ENCODE measurements at regions not wholly inside any gene's neighbourhood (a gene's known extent, or its start where the extent isn't known, plus 50 kb on each side); places are given as distances from the start of the nearest gene placed in this dataset.
A peak's percentile ranks its signal among the peaks of the same experiment; 100 is the strongest.

DNA sequence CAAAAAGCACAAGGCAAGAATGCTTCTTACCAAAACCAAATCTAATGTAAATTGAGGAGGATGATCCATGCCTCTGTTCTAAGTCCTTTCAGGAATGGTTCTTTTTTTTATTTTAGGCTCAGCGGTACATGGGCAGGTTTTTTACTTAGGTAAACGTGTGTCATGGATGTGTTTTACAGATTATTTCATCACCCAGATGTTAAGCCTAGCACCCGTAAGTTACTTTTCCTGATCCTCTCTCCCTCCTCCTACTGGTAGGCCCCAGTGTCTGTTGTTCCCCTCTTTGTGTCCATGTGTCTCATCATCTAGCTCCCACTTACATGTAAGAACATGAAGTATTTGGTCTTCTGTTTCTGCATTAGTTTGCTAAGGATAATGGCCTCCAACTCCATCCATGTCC lies 289.2 kb upstream of the THBS1 start:
- no peak for DNase-seq
- intact Hi-C loops (cut with DNase I) = no loop called here
- no peak for ATAC-seq (ENCODE audit: poor library complexity)

DNA sequence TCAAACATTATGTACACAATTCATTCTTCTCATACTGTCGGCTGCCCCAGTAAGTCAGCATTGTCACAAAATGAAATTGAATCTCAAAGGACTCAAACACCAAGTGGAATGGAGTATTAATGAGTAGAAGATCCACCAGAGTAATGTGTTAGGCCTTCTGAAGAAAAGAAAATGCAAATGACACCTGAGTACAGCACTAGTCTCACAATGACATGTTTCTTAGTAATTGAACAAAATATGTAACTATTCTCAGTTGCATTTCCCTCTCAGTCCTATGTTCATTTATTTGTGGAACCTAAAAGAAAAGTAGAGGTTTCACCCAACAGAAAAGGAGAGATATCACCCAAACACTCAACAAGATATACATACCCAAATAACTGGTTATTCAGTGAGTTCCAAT lies 283.9 kb upstream of the THBS1 start:
- no peak for DNase-seq
- ATAC-seq (ENCODE audit: poor library complexity) = no peak
- intact Hi-C loops (cut with DNase I) = no loop called here

DNA sequence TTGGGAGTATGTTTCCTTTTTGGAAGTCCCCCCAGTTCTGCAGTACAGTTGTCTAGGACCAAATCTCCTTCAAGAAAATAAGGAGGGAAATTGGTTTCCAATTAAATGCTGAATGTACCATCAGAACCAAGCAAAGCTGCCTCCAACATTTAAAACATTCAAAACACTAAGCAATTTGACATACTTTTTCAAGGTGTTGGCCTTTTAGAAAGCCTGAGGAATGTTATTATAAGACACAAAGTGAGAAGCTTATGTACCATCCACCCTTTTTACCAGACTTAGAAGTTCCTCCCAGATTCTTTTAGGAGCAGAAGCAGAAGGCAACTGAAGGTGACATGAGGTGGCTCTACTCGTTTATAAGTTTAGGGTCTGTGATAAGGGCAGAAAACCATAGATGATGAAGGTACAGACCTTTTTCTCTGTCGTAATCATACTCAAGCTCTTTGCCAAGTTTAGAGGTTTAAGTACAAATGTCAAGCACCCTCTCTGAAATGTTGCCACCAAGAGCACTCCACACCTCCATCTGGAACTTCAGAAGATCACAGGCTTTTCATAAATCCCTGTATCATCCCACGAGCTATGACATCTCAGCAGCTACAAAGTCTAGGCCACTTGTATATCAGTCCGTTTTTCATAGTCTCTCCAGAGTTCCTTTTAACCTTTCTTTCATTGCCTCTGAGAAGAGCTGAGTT lies 282.5 kb upstream of the THBS1 start:
- ATAC-seq (ENCODE audit: poor library complexity) (no peak), DNase-seq (no peak)
- intact Hi-C loops (cut with DNase I) = no loop called here

DNA sequence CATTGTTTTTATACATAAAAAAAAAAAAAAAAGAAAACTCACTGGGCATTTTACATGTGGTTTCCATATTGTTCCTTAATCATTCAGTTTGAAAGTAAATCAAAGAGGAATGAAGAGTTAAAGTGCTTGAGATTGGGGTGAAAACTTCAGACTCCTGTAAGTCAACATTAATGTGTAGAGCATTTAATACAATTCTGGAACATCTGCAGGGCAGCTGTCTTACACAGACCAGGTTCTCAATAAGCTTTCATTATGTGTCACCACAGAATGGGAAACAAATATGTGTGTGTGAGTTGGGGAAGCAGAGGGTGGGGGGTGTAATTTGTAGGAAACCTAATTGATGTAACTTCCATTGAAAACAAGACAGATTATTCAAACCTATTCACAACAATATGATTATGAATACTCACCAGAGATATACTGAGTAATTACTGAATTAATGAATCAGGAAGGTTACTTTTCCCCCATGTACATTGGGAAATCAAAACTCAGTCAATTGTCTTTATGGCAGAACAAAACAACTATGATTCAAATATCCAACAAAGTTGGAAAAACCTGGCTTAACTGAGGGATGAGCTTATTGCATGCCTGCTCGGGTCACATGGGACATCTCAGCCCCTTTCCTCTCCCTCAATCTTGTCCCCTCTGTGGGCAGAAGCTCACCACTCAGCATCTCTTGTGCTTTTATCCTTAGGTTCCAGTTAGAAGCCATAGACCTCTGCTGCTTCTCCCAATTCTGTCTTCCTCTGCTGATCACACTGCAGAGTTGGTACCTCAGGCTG lies 281.2 kb upstream of the THBS1 start:
- intact Hi-C loops (cut with DNase I) = no loop called here
- no peak for DNase-seq
- no peak for ATAC-seq (ENCODE audit: poor library complexity)

DNA sequence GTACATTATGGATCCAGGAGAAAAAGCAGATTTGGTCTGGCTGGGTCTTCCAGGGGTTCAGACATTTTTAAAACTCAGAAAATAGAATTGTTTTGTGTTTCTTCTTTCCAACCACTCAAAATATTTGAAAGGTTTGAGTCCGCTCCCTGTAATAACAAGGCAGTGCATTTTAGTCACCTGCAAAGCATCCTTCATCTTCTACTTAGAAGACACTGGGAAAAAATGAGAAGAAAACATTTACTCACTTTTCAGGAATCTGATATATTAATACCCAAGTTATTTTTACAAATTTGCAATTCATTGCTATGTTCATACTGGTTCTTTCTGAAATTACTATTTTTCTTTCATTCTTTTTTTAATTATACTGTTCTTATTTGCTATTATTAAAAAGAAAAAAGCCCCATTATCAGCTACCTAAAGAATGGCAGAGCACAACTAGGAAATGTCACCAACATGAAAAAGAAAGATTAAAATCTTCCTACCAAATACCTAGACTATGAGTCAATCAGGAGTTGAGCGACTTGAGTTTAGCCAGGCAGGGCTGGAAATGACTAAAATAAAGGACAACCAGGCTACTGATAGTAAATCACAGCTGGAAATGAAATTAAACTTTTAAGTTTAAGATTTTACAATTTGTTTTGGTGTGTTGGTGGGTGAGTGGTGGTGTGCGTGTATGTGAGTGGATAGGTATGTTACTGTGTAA lies 280.3 kb upstream of the THBS1 start:
- DNase-seq (no peak), ATAC-seq (ENCODE audit: poor library complexity) (no peak)
- intact Hi-C loops (cut with DNase I) = no loop called here

DNA sequence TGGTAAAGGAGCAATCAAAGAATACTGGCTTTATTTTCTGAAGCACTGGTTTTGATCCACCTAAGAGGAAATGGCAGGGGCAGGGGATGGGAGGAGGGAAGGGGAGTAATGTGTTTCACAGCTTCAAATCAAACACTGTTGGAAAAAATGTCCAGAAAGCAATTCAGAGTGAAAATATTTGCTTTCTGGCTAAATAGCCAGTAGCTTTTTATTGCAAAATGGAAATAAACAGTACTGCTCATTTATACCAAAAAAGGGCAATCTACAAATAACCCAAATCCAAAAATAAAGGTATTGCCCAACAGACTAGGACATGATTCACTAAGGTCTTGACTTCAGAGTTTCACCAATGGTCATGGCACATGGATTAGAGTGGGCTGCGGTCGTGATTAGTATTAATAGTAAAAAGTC lies 279.3 kb upstream of the THBS1 start:
- intact Hi-C loops (cut with DNase I) = no loop called here
- no peak for DNase-seq

DNA sequence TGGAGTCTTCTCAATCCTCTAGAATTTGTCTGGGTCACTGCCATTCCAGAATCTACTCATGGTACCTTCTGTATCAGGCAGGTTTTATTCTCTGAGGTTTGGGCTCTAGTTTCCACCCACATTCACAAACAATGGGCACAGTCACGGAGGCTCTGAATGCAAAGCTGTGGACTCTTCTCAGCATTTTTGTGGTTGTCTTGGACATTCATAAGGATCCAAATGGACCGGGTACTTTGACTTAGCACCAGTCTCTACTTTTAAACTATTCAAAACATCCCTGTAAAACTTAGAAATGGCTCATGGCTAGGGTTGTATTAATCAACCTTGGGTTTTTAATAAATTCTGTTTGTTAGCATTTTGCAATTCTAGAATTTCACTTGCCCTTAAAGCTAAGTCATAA lies 277.9 kb upstream of the THBS1 start:
- intact Hi-C loops (cut with DNase I) = no loop called here
- DNase-seq (no peak), ATAC-seq (ENCODE audit: poor library complexity) (no peak)

More for the DNA sequence above, 279.3 kb upstream of the THBS1 start:
- ATAC-seq (ENCODE audit: poor library complexity) = no peak

DNA sequence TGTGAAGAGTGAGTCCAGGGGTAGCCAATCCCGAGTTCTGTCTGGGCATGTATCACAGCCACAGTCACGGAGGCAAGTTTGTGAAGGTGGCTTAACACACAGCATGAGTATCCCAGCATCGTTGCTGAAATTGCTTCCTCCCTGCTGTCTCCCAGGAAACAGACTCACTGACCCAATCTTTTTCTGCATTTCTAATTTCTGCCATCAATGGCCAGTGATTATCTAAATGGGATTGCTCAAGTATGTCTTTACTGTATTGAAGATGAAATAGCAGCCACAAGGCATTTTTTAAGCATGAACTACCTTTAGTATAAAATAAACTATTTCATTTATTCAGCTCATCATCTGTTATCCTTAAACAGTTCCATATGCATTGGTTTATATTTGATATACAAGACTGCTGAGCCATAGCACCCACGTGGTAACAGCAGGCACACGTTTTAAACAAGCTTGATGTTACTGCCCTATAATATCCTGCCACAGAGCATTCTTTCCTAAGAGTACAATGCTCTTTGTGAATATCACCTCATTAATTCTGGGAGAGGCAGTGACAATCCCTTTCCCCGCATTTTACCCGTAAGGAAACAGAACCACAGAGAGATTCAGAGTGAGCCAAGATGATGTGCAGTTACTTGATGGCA lies 276.6 kb upstream of the THBS1 start:
- DNase-seq = no peak
- no peak for ATAC-seq (ENCODE audit: poor library complexity)
- intact Hi-C loops (cut with DNase I) = no loop called here

DNA sequence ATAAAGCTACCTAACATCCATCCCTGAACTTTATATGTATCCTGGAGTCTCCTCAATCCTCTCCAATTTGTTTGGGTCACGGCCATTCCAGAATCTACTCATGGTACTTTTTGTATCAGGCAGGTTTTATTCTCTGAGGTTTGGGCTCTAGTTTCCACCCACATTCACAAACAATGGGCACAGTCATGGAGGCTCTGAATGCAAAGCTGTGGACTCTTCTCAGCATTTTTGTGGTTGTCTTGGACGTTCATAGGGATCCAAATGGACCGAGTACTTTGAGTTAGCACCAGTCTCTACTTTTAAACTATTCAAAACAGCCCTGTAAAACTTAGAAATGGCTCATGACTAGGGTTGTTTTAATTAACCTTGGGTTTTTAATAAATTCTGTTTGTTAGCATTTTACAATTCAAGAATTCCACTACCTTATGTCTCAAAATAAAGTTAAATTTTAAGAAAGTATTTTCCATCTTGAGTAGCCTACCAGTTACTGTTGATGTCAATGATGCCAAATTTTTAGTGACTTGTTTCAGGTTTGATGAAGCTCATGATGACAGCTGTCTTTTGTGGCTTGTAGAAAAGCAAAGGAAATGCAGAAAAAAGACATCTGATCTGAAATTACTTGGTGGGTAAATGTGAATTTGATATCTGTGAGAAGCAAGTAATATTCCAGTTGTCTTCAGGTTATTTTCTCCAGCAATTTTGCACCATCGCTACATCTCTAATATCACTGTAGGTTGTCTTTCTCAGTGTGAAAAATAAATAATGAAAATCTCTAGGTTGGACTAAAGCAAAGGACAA lies 275.7 kb upstream of the THBS1 start:
- no peak for DNase-seq
- intact Hi-C loops (cut with DNase I) = no loop called here

DNA sequence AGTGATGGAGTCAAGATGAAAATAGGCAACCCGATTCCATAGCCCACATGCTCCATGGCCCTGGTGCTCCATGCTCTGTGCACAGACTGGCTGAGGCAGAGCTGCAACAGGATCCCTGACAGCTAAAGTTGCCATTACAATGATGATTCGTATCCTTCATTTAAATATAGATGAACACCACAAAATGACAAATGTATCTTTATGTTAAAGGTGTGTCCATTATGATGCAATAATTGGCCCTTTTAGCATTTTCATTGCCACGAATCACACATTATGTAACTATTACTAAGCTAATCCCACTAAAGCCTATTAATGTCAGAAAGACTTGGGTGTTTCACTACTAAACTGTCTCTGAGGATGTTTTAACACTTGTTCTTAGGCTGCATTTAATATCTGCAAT lies 270.2 kb upstream of the THBS1 start:
- ATAC-seq (ENCODE audit: poor library complexity) (no peak), DNase-seq (no peak)
- intact Hi-C loops (cut with DNase I) = loop anchor here (10.0 kb wide), 1 partner anchor 274 kb away; the partner anchor contains the start of gene THBS1

More for the DNA sequence above, 275.7 kb upstream of the THBS1 start:
- no peak for ATAC-seq (ENCODE audit: poor library complexity)

DNA sequence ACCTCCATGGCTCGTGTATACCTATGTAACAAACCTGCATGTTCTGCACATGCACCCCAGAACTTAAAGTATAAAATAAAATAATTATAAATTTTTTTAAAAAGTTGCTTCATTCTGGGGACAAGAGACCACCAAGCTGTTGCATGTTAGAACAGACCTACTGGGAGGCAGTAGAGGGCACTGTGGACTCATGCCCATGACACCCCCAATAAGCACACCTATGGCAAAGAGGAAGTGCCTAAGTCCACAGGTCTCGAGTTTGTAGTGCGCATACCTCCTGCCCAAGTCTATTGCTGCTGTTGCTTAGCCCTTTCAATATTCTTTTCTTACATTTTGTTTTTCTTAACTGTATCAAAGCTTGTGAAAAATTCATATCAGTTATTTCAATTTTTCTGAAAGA lies 267.9 kb upstream of the THBS1 start:
- ATAC-seq (ENCODE audit: poor library complexity) (peak; percentile 74), DNase-seq (no peak)

DNA sequence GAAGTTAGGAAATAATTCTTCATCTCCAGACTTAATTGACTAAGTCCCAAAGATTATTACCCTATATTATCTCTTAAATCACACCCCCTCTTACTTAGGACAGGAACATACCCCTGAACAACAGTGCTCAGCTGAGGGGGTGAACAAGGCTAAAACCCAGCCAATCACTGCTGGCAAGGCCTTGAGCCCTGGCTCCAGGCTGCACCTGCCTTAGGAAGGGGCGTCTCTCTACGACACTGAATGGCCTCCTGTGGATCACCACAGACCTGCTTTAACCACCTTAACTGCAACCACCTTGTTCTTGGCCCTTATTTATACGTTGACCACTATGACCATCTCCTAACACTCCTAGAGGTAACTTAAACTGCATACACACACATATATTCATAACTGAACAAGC lies 267.4 kb upstream of the THBS1 start:
- DNase-seq (no peak), ATAC-seq (ENCODE audit: poor library complexity) (no peak)
- intact Hi-C loops (cut with DNase I) = loop anchor here (10.0 kb wide), 1 partner anchor 271 kb away; the partner anchor contains the start of gene THBS1

More for the DNA sequence above, 267.9 kb upstream of the THBS1 start:
- intact Hi-C loops (cut with DNase I) = loop anchor here (10.0 kb wide), 1 partner anchor 272 kb away; the partner anchor contains the start of gene THBS1

DNA sequence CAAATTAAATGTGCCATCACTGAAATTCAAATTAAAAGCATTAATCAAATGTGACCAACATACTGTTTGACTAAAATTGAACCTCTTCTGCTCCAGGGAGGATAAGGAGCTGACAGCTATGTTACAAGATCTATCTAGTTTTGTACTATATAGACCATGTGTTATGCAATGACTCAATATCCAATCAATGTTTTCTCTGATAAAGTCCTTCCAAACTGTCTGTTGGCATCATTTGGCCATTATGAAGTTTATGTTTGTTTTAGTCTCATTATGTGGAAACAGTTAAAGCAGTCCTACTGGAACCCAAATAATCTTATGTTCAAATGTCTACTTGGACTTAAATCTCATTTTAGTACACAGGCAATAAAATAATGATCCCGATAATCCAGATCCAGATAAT lies 267.0 kb upstream of the THBS1 start:
- intact Hi-C loops (cut with DNase I) = loop anchor here (10.0 kb wide), 1 partner anchor 271 kb away; the partner anchor contains the start of gene THBS1
- DNase-seq = no peak
- ATAC-seq (ENCODE audit: poor library complexity) = no peak

DNA sequence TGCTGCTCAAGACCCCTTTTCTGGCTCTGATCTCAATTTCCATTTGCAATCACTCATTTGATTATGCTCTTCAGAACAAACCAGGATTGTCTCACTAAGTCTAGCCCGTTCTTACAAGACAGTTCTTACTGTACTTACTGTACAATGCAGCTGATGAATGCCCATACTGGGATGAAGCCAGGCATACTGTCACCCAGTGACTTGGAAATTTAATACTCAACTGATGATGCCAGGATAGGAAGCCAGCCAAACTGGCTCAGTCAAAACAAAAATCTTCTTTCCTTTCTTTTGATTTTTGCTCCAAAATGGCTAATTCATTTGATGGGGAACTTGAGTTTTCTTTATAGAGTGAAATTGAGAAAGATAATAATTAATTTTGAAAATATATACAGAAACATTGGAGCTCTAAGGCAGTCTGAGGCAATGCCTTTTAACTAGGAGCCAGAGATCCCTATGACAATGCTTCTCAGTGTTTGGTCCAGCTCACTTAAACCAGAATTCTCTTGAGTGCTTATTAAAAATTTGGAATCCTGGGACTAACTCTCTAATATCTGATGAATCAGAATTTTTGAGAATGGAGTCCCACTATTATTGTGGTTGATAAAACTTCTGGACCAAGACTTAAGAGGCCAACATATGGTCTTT lies 265.6 kb upstream of the THBS1 start:
- intact Hi-C loops (cut with DNase I) = loop anchor here (10.0 kb wide), 1 partner anchor 269 kb away; the partner anchor contains the start of gene THBS1
- DNase-seq (no peak), ATAC-seq (ENCODE audit: poor library complexity) (no peak)

DNA sequence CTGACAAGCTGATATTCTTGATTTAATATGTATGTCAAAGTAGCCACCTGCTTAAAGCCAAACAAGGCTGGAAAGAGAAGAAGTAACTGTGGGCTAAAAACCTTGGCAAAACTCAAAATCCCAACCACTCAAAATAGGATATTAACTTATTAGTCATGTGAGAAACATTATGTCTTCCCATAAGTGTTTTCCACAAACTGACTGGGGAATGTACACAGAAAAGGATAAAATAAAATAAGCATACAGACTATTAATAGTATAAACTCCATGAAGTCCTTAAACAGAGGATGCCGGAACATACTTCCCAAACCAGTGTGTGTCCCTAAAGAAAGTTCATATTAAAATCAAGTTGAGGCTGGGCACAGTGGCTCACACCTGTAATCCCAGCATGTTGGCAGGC lies 263.7 kb upstream of the THBS1 start:
- DNase-seq = no peak
- ATAC-seq (ENCODE audit: poor library complexity) = no peak
- intact Hi-C loops (cut with DNase I) = loop anchor here (10.0 kb wide), 1 partner anchor 268 kb away; the partner anchor contains the start of gene THBS1

DNA sequence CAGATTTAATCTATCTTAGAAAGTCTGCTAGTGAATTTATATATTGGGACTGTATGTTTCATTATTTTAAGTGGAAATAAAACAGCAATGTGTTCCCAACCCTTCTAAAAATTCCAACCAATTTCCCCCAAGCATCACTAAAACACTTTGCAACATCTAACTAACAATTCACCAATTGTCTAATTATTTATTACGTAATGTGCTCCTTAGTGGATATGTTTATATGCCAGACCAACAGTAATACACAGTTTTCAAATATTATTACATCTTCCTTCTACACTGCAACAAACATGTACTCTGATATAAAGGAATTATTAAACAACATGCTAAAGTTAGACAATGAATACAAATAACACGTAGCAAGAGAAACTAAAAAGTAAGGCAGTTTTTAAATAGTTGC lies 262.6 kb upstream of the THBS1 start:
- intact Hi-C loops (cut with DNase I) = loop anchor here (10.0 kb wide), 1 partner anchor 267 kb away; the partner anchor contains the start of gene THBS1
- no peak for DNase-seq
- no peak for ATAC-seq (ENCODE audit: poor library complexity)

DNA sequence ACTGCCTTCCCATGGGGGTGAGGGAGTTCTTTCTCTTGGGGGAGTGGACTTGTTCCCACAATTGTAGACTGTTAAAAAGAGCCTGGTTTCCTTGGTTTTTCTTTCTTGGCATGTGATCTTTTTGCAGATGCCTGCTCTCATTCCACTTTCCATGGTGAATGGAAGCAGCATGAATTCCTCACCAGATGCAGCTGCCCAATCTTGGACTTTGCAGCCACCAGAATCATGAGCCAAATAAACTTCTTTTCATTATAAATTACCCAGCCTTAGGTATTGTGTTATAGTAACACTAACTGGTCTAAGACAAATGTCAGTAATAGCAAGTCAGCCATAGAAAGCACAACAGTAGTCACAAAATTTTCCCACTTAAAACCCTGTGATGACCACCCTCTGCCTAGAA lies 260.5 kb upstream of the THBS1 start:
- ATAC-seq (ENCODE audit: poor library complexity) (no peak), DNase-seq (no peak)
- intact Hi-C loops (cut with DNase I) = no loop called here

DNA sequence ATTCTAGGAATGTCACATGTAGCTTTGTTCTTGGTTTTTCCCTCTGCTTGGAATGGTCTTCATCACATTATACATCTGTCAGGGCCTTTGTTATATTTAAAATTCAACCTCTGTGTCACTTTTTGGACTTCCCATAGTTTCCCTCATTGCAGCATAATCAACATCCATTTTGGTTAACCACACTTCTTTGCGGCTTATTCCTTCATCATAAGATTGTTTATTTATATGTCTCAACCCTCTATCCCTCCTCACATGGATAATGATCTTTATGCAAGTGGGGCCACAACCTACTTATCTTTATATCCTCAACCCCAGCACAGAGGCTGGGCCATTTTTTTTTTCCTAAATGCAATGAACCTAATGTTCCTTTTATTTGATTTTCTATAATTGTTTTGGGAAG lies 260.0 kb upstream of the THBS1 start:
- ATAC-seq (ENCODE audit: poor library complexity) (no peak), DNase-seq (no peak)
- intact Hi-C loops (cut with DNase I) = no loop called here

Measured in Right ventricle myocardium superior (tissue), 1 donor.